NCI-H2227 (cell line): ENCODE measurements at regions not wholly inside any gene's neighbourhood (a gene's known extent, or its start where the extent isn't known, plus 50 kb on each side); places are given as distances from the start of the nearest gene placed in this dataset.
A peak's percentile ranks its signal among the peaks of the same experiment; 100 is the strongest.

ENCODE experiments used
- DNase-seq: peaks from one replicate; lab custom pipeline; 2025; ENCODE audit not compliant: unreplicated experiment; lab: John Stamatoyannopoulos, UW

- DNase-seq: no peak
These were observed 95.4 kb downstream of the DIPK2A start for GRCh38 chr3:144067059-144067458.

- DNase-seq: no peak
These were observed 102.1 kb downstream of the DIPK2A start for GRCh38 chr3:144073698-144074097.

- DNase-seq: no peak
These were observed 108.0 kb downstream of the DIPK2A start for GRCh38 chr3:144079634-144080033.

- no peak for DNase-seq
These were observed 113.3 kb downstream of the DIPK2A start for GRCh38 chr3:144084929-144085328.

- no peak for DNase-seq
These were observed 114.3 kb downstream of the DIPK2A start for GRCh38 chr3:144085964-144086363.

GRCh38 chr3:144096016-144096415, 124.4 kb downstream of the DIPK2A start:
- DNase-seq: no peak

GRCh38 chr3:144097163-144097562, 125.5 kb downstream of the DIPK2A start:
- no peak for DNase-seq

- DNase-seq: no peak
These were observed 127.1 kb downstream of the DIPK2A start for GRCh38 chr3:144098691-144099090.

- no peak for DNase-seq
These were observed 130.8 kb downstream of the DIPK2A start for GRCh38 chr3:144102421-144102820.

- peak; percentile 74 for DNase-seq
These were observed 132.6 kb downstream of the DIPK2A start for GRCh38 chr3:144104186-144104585.

- no peak for DNase-seq
These were observed 133.1 kb downstream of the DIPK2A start for GRCh38 chr3:144104679-144105078.

- DNase-seq: no peak
These were observed 133.9 kb downstream of the DIPK2A start for GRCh38 chr3:144105542-144105941.

- DNase-seq: no peak
These were observed 135.3 kb downstream of the DIPK2A start for GRCh38 chr3:144106970-144107369.

- peak; percentile 17 for DNase-seq
These were observed 136.3 kb downstream of the DIPK2A start for GRCh38 chr3:144107923-144108322.

GRCh38 chr3:144109944-144110343, 138.3 kb downstream of the DIPK2A start:
- DNase-seq: no peak

GRCh38 chr3:144112036-144112435, 140.4 kb downstream of the DIPK2A start:
- no peak for DNase-seq

GRCh38 chr3:144112437-144112836, 140.8 kb downstream of the DIPK2A start:
- DNase-seq: no peak

- no peak for DNase-seq
These were observed 143.1 kb downstream of the DIPK2A start for GRCh38 chr3:144114767-144115166.

- no peak for DNase-seq
These were observed 148.0 kb downstream of the DIPK2A start for GRCh38 chr3:144119633-144120032.

- DNase-seq: no peak
These were observed 150.0 kb downstream of the DIPK2A start for GRCh38 chr3:144121661-144122060.

- DNase-seq: no peak
These were observed 155.4 kb downstream of the DIPK2A start for GRCh38 chr3:144127014-144127413.

GRCh38 chr3:144127700-144128099, 156.1 kb downstream of the DIPK2A start:
- DNase-seq: no peak

- DNase-seq: peak; percentile 18
These were observed 156.7 kb downstream of the DIPK2A start for GRCh38 chr3:144128108-144128892.
